ENCODE measurements at regions not wholly inside any gene's neighbourhood (a gene's known extent, or its start where the extent isn't known, plus 50 kb on each side); places are given as distances from the start of the nearest gene placed in this dataset.

GRCh38 chr2:236968101-236968879 is 117.4 kb upstream of the COPS8 start:
- Histone ChIP-seq H3K4me2 (ENCODE audit: low read depth, low read length) (no peak overlapping the region), H3K4me3 (ENCODE audit: low read length) (no peak overlapping the region), H3K4me1 (ENCODE audit: low read length) (no peaks in the 10 kb centered on the region), H3K9ac (ENCODE audit: low read length) (no peak overlapping the region), H3K9me3 (replicated peaks; ENCODE audit: insufficient read depth, low read length) (no peaks in the 10 kb centered on the region), H3K27ac (ENCODE audit: low read length) (no peak overlapping the region), H3K27me3 (replicated peaks; ENCODE audit: insufficient read depth, low read length) (no peaks in the 10 kb centered on the region), H4K20me1 (ENCODE audit: insufficient read depth, low read length) (no peaks in the 10 kb centered on the region), H3F3A (ENCODE audit: insufficient read depth, low read length) (no peaks in the 10 kb centered on the region), H3K9me2 (replicated peaks; ENCODE audit: insufficient read depth, low read length) (no peaks in the 10 kb centered on the region), H3K79me2 (ENCODE audit: low read length) (no peaks in the 10 kb centered on the region), H3K36me3 (replicated peaks; ENCODE audit: insufficient read depth, low read length) (no peaks in the 10 kb centered on the region), H2AFZ (ENCODE audit: low read length) (no peak overlapping the region)
- TF ChIP-seq EZH2phosphoT487 (IDR thresholded peaks at IDR 0.05; ENCODE audit: low read length) (no peak), CTCF (IDR thresholded peaks at IDR 0.05; ENCODE audit: low read length) (no peak)
- DNase-seq: no peak

GRCh38 chr2:236968880-236969534 is 116.7 kb upstream of the COPS8 start:
- Histone ChIP-seq H3K27me3 (replicated peaks; ENCODE audit: insufficient read depth, low read length) (no peaks in the 10 kb centered on the region), H3K79me2 (ENCODE audit: low read length) (no peaks in the 10 kb centered on the region), H3K36me3 (replicated peaks; ENCODE audit: insufficient read depth, low read length) (no peaks in the 10 kb centered on the region), H3K4me2 (ENCODE audit: low read depth, low read length) (no peak overlapping the region), H2AFZ (ENCODE audit: low read length) (no peak overlapping the region), H3K27ac (ENCODE audit: low read length) (no peak overlapping the region), H3K9me2 (replicated peaks; ENCODE audit: insufficient read depth, low read length) (no peaks in the 10 kb centered on the region), H3K9ac (ENCODE audit: low read length) (no peak overlapping the region), H3F3A (ENCODE audit: insufficient read depth, low read length) (no peaks in the 10 kb centered on the region), H4K20me1 (ENCODE audit: insufficient read depth, low read length) (no peaks in the 10 kb centered on the region), H3K9me3 (replicated peaks; ENCODE audit: insufficient read depth, low read length) (no peaks in the 10 kb centered on the region), H3K4me3 (ENCODE audit: low read length) (no peak overlapping the region), H3K4me1 (ENCODE audit: low read length) (no peaks in the 10 kb centered on the region)
- TF ChIP-seq EZH2phosphoT487 (IDR thresholded peaks at IDR 0.05; ENCODE audit: low read length): no peak
- no peak for TF ChIP-seq CTCF (IDR thresholded peaks at IDR 0.05; ENCODE audit: low read length)
- no peak for TF ChIP-seq EZH2 (optimal IDR thresholded peaks at IDR 0.05; ENCODE audit: low read depth, low read length)
- no peak for DNase-seq

- H3K27me3 ChIP-seq (replicated peaks; ENCODE audit: insufficient read depth, low read length): no peaks in the 10 kb centered on the region
- TF ChIP-seq EZH2 (optimal IDR thresholded peaks at IDR 0.05; ENCODE audit: low read depth, low read length) (no peak), EZH2phosphoT487 (IDR thresholded peaks at IDR 0.05; ENCODE audit: low read length) (no peak), CTCF (IDR thresholded peaks at IDR 0.05; ENCODE audit: low read length) (no peak)
- DNase-seq: no peak
- no peak overlapping the region for H2AFZ ChIP-seq (ENCODE audit: low read length)
- no peak overlapping the region for H3K4me2 ChIP-seq (ENCODE audit: low read depth, low read length)
- H3K9ac ChIP-seq (ENCODE audit: low read length): no peak overlapping the region
- H3K4me3 ChIP-seq (ENCODE audit: low read length): no peak overlapping the region
- H4K20me1 ChIP-seq (ENCODE audit: insufficient read depth, low read length): no peaks in the 10 kb centered on the region
- no peaks in the 10 kb centered on the region for H3K79me2 ChIP-seq (ENCODE audit: low read length)
- H3K9me3 ChIP-seq (replicated peaks; ENCODE audit: insufficient read depth, low read length): no peaks in the 10 kb centered on the region
- H3K9me2 ChIP-seq (replicated peaks; ENCODE audit: insufficient read depth, low read length): no peaks in the 10 kb centered on the region
- no peaks in the 10 kb centered on the region for H3K36me3 ChIP-seq (replicated peaks; ENCODE audit: insufficient read depth, low read length)
- no peaks in the 10 kb centered on the region for H3K4me1 ChIP-seq (ENCODE audit: low read length)
- H3K27ac ChIP-seq (ENCODE audit: low read length): no peak overlapping the region
- no peaks in the 10 kb centered on the region for H3F3A ChIP-seq (ENCODE audit: insufficient read depth, low read length)
Measured at GRCh38 chr2:236969767-236970655, 115.7 kb upstream of the COPS8 start.
